Dedifferentiated amniotic fluid mesenchymal stem cell (primary cell): ENCODE measurements at regions not wholly inside any gene's neighbourhood (a gene's known extent, or its start where the extent isn't known, plus 50 kb on each side); places are given as distances from the start of the nearest gene placed in this dataset.
"Not testable (repeated sequence)": the region's sequence is repeated elsewhere in the genome, so short reads cannot be mapped to it uniquely, and the experiment has no call there.

Experiments
- DNase-seq: peaks from one replicate; pipeline ENCODE4 v3.0.0-alpha.2; 2016; ENCODE audit errors: extremely low spot score

GRCh38 chr5:27996665-27997064, 958.3 kb upstream of the CDH9 start:
- DNase-seq: no peak

GRCh38 chr5:27995867-27996266, 957.5 kb upstream of the CDH9 start:
- DNase-seq: no peak

GRCh38 chr5:27978322-27978721, 939.9 kb upstream of the CDH9 start:
- no peak for DNase-seq

- no peak for DNase-seq
Observed at GRCh38 chr5:27969157-27969556, 930.8 kb upstream of the CDH9 start.

- no peak for DNase-seq
Observed at GRCh38 chr5:27963050-27963783, 924.8 kb upstream of the CDH9 start.

GRCh38 chr5:27962198-27962597, 923.8 kb upstream of the CDH9 start:
- no peak for DNase-seq

- no peak for DNase-seq
Observed at GRCh38 chr5:27947088-27947487, 908.7 kb upstream of the CDH9 start.

- no peak for DNase-seq
Observed at GRCh38 chr5:27944471-27944870, 906.1 kb upstream of the CDH9 start.

- DNase-seq: no peak
Observed at GRCh38 chr5:27938989-27939388, 900.6 kb upstream of the CDH9 start.

- DNase-seq: no peak
Observed at GRCh38 chr5:27928060-27928459, 889.7 kb upstream of the CDH9 start.

- no peak for DNase-seq
Observed at GRCh38 chr5:27911216-27911615, 872.8 kb upstream of the CDH9 start.

GRCh38 chr5:27908341-27908740, 870.0 kb upstream of the CDH9 start:
- DNase-seq: no peak

GRCh38 chr5:27906931-27907601, 868.7 kb upstream of the CDH9 start:
- DNase-seq: no peak

GRCh38 chr5:27906481-27906880, 868.1 kb upstream of the CDH9 start:
- DNase-seq: no peak

- DNase-seq: no peak
Observed at GRCh38 chr5:27900761-27901160, 862.4 kb upstream of the CDH9 start.

GRCh38 chr5:27876071-27876470, 837.7 kb upstream of the CDH9 start:
- DNase-seq: no peak

GRCh38 chr5:27875148-27875547, 836.8 kb upstream of the CDH9 start:
- DNase-seq: no peak

- DNase-seq: no peak
Observed at GRCh38 chr5:27868292-27868691, 829.9 kb upstream of the CDH9 start.

GRCh38 chr5:27855491-27855890, 817.1 kb upstream of the CDH9 start:
- no peak for DNase-seq

- DNase-seq: no peak
Observed at GRCh38 chr5:27854243-27854852, 816.0 kb upstream of the CDH9 start.

GRCh38 chr5:27845248-27845647, 806.9 kb upstream of the CDH9 start:
- DNase-seq: no peak

GRCh38 chr5:27836704-27837103, 798.3 kb upstream of the CDH9 start:
- DNase-seq: not testable (repeated sequence)

- DNase-seq: no peak
Observed at GRCh38 chr5:27832886-27833285, 794.5 kb upstream of the CDH9 start.
